SW480 (cell line): ENCODE measurements at regions not wholly inside any gene's neighbourhood (a gene's known extent, or its start where the extent isn't known, plus 50 kb on each side); places are given as distances from the start of the nearest gene placed in this dataset.
"Not testable (repeated sequence)": the region's sequence is repeated elsewhere in the genome, so short reads cannot be mapped to it uniquely, and the experiment has no call there.

Experiments
- DNase-seq: peaks from one replicate; pipeline ENCODE4 v3.0.0-alpha.2; 2016; ENCODE audit warnings: low spot score

GRCh38 chr17:31622500-31622899 is 231.0 kb downstream of the RAB11FIP4 start:
- DNase-seq, result no peak

DNA sequence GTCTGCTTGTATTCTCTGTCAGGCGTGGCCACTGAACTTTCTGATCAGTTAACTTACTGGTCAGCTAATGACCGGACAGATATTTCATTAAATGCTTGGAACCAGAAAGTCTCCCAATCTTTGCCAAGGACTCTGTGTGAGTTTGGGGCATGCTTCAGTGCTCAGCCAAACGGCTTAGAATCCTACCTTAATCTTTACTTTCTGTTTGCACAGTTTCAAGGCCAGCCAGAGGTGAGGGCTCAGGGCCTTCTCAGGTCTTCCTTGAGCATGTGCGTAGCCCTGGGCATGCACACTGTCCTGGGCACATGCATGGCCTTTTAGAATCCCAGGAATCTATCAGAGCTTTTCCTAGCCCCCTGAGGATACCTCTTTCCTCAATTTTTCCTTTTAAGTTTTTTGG is 230.1 kb downstream of the RAB11FIP4 start:
- no peak for DNase-seq

GRCh38 chr17:31611053-31611452 is 219.6 kb downstream of the RAB11FIP4 start:
- DNase-seq, result not testable (repeated sequence)

- no peak for DNase-seq
These were observed 218.8 kb downstream of the RAB11FIP4 start for GRCh38 chr17:31609996-31610910.

GRCh38 chr17:31609331-31609730 is 217.9 kb downstream of the RAB11FIP4 start:
- no peak for DNase-seq

GRCh38 chr17:31608659-31609254 is 217.3 kb downstream of the RAB11FIP4 start:
- DNase-seq, result no peak

- DNase-seq, result no peak
These were observed 214.3 kb downstream of the RAB11FIP4 start for GRCh38 chr17:31605761-31606160.

DNA sequence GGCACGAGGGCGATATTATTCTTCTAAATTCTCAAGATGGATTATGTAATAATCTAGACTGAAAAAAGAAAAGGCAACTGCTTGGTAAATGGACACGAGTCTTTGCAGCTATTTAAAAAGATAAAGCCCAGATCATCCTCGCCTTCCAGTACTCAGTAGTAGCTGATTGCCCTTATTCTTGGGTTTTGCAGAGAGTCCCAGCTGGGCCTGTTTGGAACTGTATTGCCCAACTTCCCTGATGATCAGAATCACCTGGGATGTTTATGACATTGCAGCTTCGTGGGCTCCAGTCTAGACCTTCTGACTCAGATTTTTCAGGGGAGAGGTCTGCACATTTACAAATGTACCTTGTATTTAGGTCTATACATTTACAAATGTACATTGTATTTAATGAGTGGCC is 213.5 kb downstream of the RAB11FIP4 start:
- DNase-seq, result no peak

DNA sequence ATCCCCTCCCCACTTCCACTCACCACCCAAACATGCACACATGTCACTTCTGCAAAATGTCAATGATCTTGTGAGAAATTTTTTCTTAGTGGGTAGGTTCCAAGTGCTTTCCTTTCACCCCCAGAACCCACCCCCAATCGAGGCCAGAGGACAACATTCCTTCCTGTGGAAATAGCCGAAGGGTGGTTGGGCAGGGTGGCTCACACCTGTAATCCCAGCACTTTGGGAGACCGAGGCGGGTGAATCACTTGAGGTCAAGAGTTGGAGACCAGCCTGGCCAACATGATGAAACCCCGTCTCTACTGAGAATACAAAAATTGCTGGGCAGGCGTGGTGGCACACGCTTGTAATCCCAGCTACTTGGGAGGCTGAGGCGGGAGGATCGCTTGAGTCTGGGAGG is 208.7 kb downstream of the RAB11FIP4 start:
- not testable (repeated sequence) for DNase-seq

GRCh38 chr17:31598921-31599571 is 207.6 kb downstream of the RAB11FIP4 start:
- no peak for DNase-seq

GRCh38 chr17:31598399-31598782 is 206.9 kb downstream of the RAB11FIP4 start:
- no peak for DNase-seq

DNA sequence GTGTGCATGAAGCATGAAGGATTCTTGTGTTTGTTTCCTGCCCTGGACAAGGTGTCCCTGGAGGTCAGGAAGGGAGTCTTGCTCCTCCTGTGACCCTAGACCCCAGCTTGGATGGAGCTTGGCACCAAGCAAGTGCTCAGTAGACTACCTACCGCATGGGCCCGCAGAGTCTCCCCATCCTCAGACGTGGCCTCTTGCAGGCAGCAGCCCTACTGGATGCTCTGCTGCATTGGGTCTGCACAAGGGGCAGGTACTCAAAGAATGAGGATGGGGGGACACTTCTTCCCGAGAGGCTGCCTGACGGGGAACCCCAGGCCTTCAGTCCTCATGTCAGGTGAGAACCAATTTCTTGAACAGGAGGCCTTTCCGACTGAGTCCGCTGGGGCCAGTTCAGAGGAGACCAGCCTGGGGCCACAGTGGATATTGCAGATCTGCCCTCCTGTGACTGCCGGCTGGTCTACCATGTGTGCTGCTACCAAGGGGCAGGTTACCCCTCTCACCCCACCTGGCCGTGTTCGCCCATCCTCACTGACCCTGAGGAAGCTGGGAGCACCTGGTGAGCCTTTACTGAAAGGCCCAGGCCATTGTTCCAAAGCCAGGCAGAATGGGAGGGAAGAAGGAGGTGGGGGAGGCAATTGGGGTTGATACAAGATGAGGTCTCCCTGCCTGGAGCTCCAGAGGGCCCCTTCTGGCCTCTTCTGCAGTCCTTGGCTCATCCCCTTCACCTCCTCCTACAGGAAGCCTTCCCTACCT is 206.3 kb downstream of the RAB11FIP4 start:
- DNase-seq, result no peak

DNA sequence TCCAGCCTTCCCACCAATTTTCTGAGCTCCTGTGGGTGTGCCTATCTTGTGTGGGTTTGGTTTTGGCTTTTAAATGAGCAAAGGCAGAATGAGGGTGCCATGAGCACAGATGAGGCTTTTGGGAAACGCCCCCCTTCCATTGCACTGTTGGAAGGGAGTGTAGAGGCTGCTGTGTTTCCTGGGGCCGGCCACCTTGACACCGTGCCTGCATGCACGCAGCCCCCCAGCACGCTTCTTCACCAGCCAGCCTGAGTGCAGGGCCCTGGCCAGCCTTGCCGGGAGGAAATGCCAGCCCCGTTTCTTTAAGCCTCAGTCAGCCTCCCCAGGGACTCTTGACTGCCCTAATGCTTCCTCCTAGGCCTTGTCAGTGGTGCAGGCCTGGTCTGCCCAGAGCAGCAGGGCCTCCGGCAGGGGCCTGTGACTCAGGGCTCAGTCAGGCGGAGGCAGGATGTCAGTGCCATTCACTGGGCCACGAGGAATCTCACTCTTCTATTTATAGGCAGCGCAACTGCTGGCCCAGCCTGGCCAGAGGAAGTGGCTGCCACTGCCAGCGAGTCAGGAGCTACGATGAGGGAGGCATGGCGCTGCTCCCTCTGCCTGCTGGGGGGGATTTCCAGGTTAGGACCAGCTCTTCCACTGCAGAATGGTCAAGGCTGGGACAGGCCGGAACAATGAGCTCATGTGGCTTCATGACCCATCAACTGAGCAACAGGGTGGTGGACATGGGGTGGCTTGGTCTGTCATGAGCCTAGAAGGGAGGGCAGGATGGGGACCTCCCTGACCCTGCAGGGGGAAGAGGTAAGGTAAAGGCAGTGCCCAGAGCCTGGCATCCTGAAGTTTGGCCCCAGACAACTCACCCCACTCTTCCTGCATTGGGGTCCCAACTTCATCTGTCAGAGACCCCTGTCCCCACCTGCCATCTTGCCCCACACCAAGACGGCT is 205.2 kb downstream of the RAB11FIP4 start:
- DNase-seq, result peak; percentile 76

DNA sequence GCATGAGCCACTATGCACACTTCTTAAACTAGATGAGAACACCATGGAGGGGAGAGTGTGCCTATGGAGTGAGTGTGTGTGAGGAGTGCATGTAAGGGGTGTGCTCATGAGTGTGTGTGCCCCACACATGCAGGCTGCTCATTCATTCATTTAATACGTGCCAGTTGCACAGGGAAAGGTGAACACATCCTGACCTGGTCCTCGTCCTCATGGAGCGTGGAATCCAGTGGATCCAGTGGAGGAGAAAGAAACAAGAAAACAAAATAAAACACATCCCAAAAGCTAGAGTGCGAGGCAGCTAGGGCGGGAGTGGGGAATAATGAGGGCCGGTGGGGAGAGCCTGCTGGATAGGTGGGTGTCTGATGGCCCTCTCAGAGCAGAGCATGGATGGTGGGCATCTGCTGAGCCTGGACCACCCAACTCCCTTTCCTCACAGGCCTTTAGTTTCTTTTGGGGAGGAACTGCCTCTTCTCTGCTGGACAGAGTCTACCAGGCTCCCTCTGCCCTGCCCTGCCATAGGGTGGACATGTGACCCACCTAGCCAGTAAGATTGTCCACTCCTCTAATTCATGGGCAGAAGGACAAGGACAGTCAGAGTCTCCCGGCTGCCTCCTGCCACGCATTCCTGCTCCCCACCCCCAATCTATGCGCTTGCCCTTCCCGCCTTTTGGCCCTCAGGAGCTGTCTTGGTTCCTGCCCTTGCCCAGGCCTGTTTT is 204.3 kb downstream of the RAB11FIP4 start:
- DNase-seq, result no peak

DNA sequence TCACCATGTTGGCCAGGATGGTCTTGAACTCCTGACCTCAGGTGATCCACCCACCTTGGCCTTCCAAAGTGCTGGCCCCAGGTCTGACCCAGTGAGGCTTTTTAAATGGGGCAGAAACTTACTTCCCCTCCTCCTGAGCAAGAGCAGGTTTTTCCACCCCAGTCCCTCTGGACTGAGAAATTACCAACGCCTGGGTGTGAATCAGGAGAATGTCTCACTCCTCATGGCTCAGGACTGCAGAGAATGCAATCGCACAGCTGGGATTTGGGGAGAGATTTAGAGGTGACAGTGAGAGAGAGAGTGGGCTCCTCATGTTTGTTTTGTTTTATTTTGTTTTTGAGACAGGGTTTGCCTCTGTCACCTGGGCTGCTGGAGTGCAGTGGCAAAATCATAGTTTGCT is 203.6 kb downstream of the RAB11FIP4 start:
- no peak for DNase-seq

GRCh38 chr17:31594416-31594815 is 202.9 kb downstream of the RAB11FIP4 start:
- DNase-seq, result no peak

DNA sequence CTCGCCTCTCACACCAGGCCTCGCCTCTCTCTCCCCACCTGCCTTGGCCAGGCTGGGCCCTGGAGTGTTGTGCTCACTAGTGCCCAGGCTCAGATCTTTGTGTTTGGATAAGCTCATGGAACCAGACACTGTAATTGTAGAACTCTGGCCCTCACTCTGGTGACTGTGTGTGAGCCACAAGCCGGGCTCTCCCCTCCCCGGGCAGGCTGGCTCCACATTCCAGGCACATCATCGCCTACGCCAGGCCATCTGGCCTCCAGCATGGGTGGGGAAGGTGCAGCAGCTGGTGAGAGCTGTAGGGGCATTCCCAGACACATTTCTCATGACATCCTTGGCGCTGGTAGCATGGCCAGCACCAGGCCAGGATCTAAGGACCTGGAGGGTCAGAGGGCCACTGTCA is 202.3 kb downstream of the RAB11FIP4 start:
- no peak for DNase-seq

DNA sequence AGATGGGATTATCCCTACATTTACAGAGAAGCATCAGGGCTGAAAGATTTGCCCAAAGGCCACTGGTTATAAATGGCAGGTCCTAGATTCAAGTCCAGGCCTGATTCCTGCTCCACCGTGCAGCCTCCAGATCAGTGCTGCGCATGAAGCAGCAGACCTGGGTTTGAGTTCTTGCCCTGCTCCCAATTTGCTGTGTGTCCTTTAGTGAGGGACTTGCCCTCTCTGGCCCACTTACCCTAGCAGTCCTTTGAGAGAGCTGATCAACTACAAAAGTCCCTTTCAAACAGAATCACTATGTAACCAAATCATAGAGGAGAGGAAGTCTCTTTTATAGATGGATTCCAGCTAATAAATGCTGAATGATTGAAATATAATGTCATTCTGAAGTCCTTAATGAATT is 200.4 kb downstream of the RAB11FIP4 start:
- no peak for DNase-seq

DNA sequence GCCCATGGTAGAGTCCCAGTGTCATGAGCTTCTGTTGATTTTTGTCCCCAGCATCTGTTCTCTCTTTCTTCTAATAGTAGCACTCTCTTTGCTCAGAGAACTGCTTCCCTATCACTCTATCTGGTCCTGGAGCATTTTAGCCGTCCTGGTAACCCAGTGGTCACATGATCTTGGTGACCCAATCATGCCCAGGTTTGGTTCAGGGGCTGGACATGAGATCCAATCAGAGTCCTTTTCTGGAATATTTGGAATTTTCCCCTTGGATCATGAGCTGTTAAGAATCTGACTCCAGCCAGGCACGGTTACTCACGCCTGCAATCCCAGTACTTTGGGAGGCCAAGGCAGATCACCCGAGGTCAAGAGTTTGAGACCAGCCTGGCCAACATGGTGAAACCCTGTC is 197.0 kb downstream of the RAB11FIP4 start:
- no peak for DNase-seq

DNA sequence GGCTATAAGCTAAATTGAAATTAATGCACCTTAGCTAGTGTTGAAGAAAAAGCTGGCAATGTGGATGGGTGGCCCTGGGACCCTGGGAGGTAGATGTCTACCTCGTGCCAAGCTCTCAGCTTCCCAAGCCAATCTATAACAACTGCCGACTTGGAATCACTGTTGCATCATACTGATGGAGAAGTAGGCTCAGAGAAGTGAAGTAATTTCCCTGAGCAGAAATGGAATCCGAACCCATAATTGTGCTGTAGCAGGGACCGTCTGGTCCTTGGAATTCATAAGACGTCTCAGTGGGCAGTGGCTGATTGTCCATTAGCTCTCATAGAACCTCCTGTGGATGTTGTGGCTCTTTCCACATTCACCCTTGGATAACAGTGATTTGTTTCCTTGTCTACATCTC is 196.6 kb downstream of the RAB11FIP4 start:
- DNase-seq, result no peak
